Hepatocyte (in vitro differentiated cells): ENCODE measurements at regions not wholly inside any gene's neighbourhood (a gene's known extent, or its start where the extent isn't known, plus 50 kb on each side); places are given as distances from the start of the nearest gene placed in this dataset.

ENCODE experiments used
- DNase-seq: peaks from one replicate; pipeline ENCODE4 v3.0.0-alpha.2; 2016; ENCODE audit warnings: low spot score
- H2AFZ ChIP-seq: fragments of 200-600 bp; sonication (generic); 2 replicates; pipeline ENCODE4 v1.6.0; 2016; ENCODE audit warnings: antibody characterized with exemption, mild to moderate bottlenecking
- H3K27ac ChIP-seq: fragments of 200-600 bp; sonication (generic); 2 replicates; pipeline ENCODE4 v1.5.1; 2016; ENCODE audit warnings: mild to moderate bottlenecking
- H3K27me3 ChIP-seq: fragments of 200-600 bp; sonication (generic); 2 replicates; pipeline ENCODE4 v1.6.1; 2016
- H3K36me3 ChIP-seq: fragments of 200-600 bp; sonication (generic); replicated peaks from 2 replicates; pipeline ENCODE4 v1.5.1; 2016; ENCODE audit warnings: low read depth; ENCODE audit not compliant: insufficient read depth
- H3K4me1 ChIP-seq: fragments of 200-600 bp; sonication (generic); 2 replicates; pipeline ENCODE4 v1.5.1; 2016; ENCODE audit warnings: mild to moderate bottlenecking, moderate library complexity; ENCODE audit not compliant: insufficient read depth
- H3K4me2 ChIP-seq: fragments of 200-600 bp; sonication (generic); 2 replicates; pipeline ENCODE4 v1.6.0; 2016
- H3K4me3 ChIP-seq: fragments of 200-600 bp; sonication (generic); 2 replicates; pipeline ENCODE4 v1.5.1; 2016; ENCODE audit warnings: mild to moderate bottlenecking
- H3K79me2 ChIP-seq: fragments of 200-600 bp; sonication (generic); 2 replicates; pipeline ENCODE4 v1.6.0; 2017; ENCODE audit warnings: mild to moderate bottlenecking
- H3K9me2 ChIP-seq: fragments of 200-600 bp; sonication (generic); replicated peaks from 2 replicates; pipeline ENCODE4 v1.6.0; 2017; ENCODE audit warnings: mild to moderate bottlenecking; ENCODE audit not compliant: insufficient read depth
- H3K9me3 ChIP-seq: fragments of 200-600 bp; sonication (generic); 2 replicates; pipeline ENCODE4 v1.5.1; 2016; ENCODE audit warnings: low read depth, mild to moderate bottlenecking
- H4K20me1 ChIP-seq: fragments of 200-600 bp; sonication (generic); 2 replicates; pipeline ENCODE4 v1.6.0; 2016; ENCODE audit warnings: mild to moderate bottlenecking; ENCODE audit not compliant: insufficient read depth, poor library complexity, severe bottlenecking
- EZH2 ChIP-seq: fragments of 200-600 bp; sonication (generic); IDR thresholded peaks from 2 replicates; pipeline ENCODE4 v1.6.1; 2016; ENCODE audit warnings: antibody characterized with exemption, mild to moderate bottlenecking, borderline replicate concordance
- EZH2phosphoT487 ChIP-seq: fragments of 200-600 bp; sonication (generic); IDR thresholded peaks from one replicate; pipeline ENCODE4 v1.6.1; 2018; ENCODE audit warnings: antibody characterized with exemption, mild to moderate bottlenecking, low read depth, moderate library complexity; ENCODE audit not compliant: unreplicated experiment, severe bottlenecking
- WGBS: methylation state at CpG from one replicate; pipeline ENCODE4 v1.1.6; 2016; ENCODE audit warnings: low lambda C conversion rate; ENCODE audit errors: missing lambda C conversion rate; 5-methylcytosine and 5-hydroxymethylcytosine counted together
- TF ChIP-seq, protein P1 (sequence below): fragments of 200-600 bp; sonication (generic); IDR thresholded peaks from 2 replicates; pipeline ENCODE4 v1.5.1; 2016; ENCODE audit warnings: antibody characterized with exemption, mild to moderate bottlenecking; ENCODE audit not compliant: poor library complexity

DNA sequence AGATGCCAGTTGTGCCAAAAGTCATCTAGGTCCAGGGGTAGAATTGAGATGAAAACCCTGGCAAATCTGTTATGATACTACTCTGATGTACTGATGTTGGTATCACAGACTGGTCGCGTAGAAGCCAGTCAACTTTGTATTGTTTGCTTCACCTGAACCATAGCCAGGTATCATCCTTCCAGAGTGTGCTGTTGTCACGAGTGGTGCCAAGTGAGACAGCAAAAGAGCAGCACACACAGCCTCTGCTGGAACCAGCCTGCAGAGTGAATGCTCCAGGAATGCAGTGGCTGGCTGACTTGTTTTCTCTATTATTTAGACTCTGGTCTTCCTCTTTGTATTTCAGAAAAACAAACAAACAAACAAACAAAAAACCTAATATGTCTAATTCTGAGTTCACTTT lies 209.5 kb upstream of the HEY2 start:
- no peaks in the 10 kb centered on the region for H3K9me3 ChIP-seq
- TF ChIP-seq EZH2phosphoT487 = no peak
- TF ChIP-seq, protein P1, sequence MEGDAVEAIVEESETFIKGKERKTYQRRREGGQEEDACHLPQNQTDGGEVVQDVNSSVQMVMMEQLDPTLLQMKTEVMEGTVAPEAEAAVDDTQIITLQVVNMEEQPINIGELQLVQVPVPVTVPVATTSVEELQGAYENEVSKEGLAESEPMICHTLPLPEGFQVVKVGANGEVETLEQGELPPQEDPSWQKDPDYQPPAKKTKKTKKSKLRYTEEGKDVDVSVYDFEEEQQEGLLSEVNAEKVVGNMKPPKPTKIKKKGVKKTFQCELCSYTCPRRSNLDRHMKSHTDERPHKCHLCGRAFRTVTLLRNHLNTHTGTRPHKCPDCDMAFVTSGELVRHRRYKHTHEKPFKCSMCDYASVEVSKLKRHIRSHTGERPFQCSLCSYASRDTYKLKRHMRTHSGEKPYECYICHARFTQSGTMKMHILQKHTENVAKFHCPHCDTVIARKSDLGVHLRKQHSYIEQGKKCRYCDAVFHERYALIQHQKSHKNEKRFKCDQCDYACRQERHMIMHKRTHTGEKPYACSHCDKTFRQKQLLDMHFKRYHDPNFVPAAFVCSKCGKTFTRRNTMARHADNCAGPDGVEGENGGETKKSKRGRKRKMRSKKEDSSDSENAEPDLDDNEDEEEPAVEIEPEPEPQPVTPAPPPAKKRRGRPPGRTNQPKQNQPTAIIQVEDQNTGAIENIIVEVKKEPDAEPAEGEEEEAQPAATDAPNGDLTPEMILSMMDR = no peak
- TF ChIP-seq EZH2 = no peak
- H3K4me1 ChIP-seq = no peaks in the 10 kb centered on the region
- 92% methylated on average over 3 of the region's 3 CpGs for WGBS
- no peaks in the 10 kb centered on the region for H4K20me1 ChIP-seq
- no peaks in the 10 kb centered on the region for H3K27me3 ChIP-seq
- H3K9me2 ChIP-seq = no peaks in the 10 kb centered on the region
- DNase-seq = no peak
- no peak overlapping the region for H2AFZ ChIP-seq
- H3K36me3 ChIP-seq = no peaks in the 10 kb centered on the region
- no peak overlapping the region for H3K27ac ChIP-seq
- H3K79me2 ChIP-seq = no peaks in the 10 kb centered on the region
- H3K4me3 ChIP-seq = no peak overlapping the region
- H3K4me2 ChIP-seq = no peak overlapping the region

DNA sequence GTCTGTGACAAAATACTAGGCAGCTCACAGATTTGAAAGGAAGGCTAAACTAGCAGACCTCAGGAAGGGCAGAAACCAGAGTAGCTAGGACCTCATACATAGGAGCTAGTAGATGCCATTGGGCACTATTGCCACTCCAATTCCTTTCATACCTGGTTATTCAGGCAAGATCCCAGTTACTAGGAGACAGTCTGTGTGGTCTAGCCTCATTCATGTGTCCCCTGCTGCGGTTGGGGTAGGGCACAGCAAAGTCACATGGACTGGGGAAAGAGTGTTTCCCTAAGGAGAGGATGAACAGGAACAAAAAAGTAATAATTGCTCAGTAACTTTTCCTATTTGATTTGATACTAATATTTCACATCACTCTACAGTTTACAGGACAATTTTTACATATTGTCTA lies 204.6 kb upstream of the HEY2 start:
- TF ChIP-seq, protein P1 = no peak
- TF ChIP-seq EZH2phosphoT487 (no peak), EZH2 (no peak)
- no peak overlapping the region for H3K4me2 ChIP-seq
- no peaks in the 10 kb centered on the region for H3K27me3 ChIP-seq
- H3K79me2 ChIP-seq = no peaks in the 10 kb centered on the region
- no peak overlapping the region for H3K27ac ChIP-seq
- 67% methylated on average over 1 of the region's 1 CpG for WGBS
- H3K4me3 ChIP-seq = no peak overlapping the region
- no peak for DNase-seq
- H3K4me1 ChIP-seq = no peaks in the 10 kb centered on the region
- H3K9me2 ChIP-seq = no peaks in the 10 kb centered on the region
- no peaks in the 10 kb centered on the region for H3K36me3 ChIP-seq
- no peak overlapping the region for H2AFZ ChIP-seq
- H3K9me3 ChIP-seq = no peaks in the 10 kb centered on the region
- no peaks in the 10 kb centered on the region for H4K20me1 ChIP-seq

DNA sequence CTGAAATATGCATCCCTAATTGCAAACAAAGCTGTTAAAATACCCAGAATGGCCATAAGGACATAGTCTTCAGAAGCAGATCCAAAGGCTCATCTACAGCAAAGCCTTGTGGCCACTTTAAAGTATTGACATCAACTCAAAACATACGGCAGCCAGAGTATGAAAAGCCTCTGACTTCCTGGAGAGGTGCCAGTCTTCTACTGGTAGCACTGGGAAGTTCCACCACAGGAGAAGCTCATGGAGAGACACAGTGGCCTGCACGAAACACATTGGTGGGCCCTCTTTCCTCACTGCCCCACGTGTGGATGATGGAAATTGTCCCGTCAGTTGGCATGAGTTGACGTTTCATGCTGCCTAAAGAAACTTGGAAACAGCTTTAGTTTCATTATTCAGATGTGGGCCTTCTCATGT lies 202.6 kb upstream of the HEY2 start:
- Histone ChIP-seq H3K9me2 (no peaks in the 10 kb centered on the region), H3K27me3 (peaks cover 3% of the 10 kb centered on the region), H3K4me1 (no peaks in the 10 kb centered on the region), H3K27ac (no peak overlapping the region), H3K36me3 (no peaks in the 10 kb centered on the region), H3K4me2 (no peak overlapping the region), H4K20me1 (no peaks in the 10 kb centered on the region), H3K79me2 (no peaks in the 10 kb centered on the region), H3K9me3 (no peaks in the 10 kb centered on the region), H3K4me3 (no peak overlapping the region), H2AFZ (no peak overlapping the region)
- DNase-seq = no peak
- TF ChIP-seq, protein P1 = no peak
- no peak for TF ChIP-seq EZH2
- no peak for TF ChIP-seq EZH2phosphoT487
- WGBS = 81% methylated on average over 5 of the region's 5 CpGs

DNA sequence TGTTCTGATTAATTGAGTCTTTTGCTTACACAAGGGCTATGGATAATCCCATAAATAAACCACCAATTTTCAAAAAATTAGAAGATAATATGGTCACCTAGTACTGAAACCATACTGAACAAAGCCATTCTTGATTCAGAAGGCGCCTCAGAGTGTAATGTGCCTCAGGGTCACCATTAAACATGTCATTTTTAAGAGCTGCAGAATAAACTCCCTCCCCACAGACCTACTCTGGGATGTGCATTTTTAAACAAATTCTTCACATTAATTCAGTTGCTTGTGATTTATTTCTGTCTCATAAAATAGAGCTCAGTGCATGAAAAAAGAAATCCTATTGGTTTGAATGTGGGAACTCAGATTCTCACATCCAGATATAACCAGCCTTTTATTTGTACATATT lies 202.1 kb upstream of the HEY2 start:
- Histone ChIP-seq H4K20me1 (no peaks in the 10 kb centered on the region), H3K36me3 (no peaks in the 10 kb centered on the region), H3K27me3 (peaks cover 3% of the 10 kb centered on the region), H3K27ac (no peak overlapping the region), H3K9me3 (no peaks in the 10 kb centered on the region), H3K9me2 (no peaks in the 10 kb centered on the region), H3K79me2 (no peaks in the 10 kb centered on the region), H2AFZ (no peak overlapping the region), H3K4me2 (no peak overlapping the region), H3K4me3 (no peak overlapping the region), H3K4me1 (no peaks in the 10 kb centered on the region)
- no peak for DNase-seq
- TF ChIP-seq EZH2phosphoT487 (no peak), EZH2 (no peak)
- TF ChIP-seq, protein P1 = no peak
- 68% methylated on average over 1 of the region's 1 CpG for WGBS
